Mucosa of descending colon (tissue), 3 donors: ENCODE measurements at regions not wholly inside any gene's neighbourhood (a gene's known extent, or its start where the extent isn't known, plus 50 kb on each side); places are given as distances from the start of the nearest gene placed in this dataset.
A peak's percentile ranks its signal among the peaks of the same experiment; 100 is the strongest.

ENCODE experiments used
- ATAC-seq: fragments of 200-7000 bp; cut with Tn5 transposase; one replicate; pipeline ENCODE4 v1.9.1; 2020; ENCODE audit warnings: mild to moderate bottlenecking, moderate library complexity
- DNase-seq, 3 donors: peaks; one replicate each; pipeline ENCODE4 v3.0.0-alpha.2; 2020
- H3K36me3 ChIP-seq: fragments of 200-600 bp; one replicate; pipeline ENCODE4 v1.8.0; 2021; ENCODE audit warnings: low read depth, mild to moderate bottlenecking
- H3K4me1 ChIP-seq: fragments of 200-600 bp; one replicate; pipeline ENCODE4 v1.8.0; 2021; ENCODE audit warnings: low read depth, mild to moderate bottlenecking
- H3K4me3 ChIP-seq: fragments of 200-600 bp; one replicate; pipeline ENCODE4 v1.8.0; 2021; ENCODE audit warnings: mild to moderate bottlenecking
- H3K9me3 ChIP-seq: fragments of 200-600 bp; one replicate; pipeline ENCODE4 v1.8.0; 2021; ENCODE audit warnings: mild to moderate bottlenecking
- intact Hi-C, 2 donors: fragments of 100-400 bp; cut with DNase I in 1 of 2; cut with micrococcal nuclease in 1 of 2; formaldehyde crosslinking; loops; one replicate each; pipeline versions ENCODE4 v1.11.0 to v1.11.1; 2022; cut with DNase I, micrococcal nuclease
- TF ChIP-seq, protein P1 (sequence below): fragments of 200-600 bp; IDR thresholded peaks from one replicate; pipeline ENCODE4 v1.8.0; 2022; ENCODE audit warnings: antibody characterized with exemption, mild to moderate bottlenecking
- donor health status: DM: no; HTN: no; CAD: no; lungs with moderate emphysema.
- donor health status: DM: no; HTN: no; CAD: no.
- donor health status: DM: no; HTN: yes; CAD: no.

DNA sequence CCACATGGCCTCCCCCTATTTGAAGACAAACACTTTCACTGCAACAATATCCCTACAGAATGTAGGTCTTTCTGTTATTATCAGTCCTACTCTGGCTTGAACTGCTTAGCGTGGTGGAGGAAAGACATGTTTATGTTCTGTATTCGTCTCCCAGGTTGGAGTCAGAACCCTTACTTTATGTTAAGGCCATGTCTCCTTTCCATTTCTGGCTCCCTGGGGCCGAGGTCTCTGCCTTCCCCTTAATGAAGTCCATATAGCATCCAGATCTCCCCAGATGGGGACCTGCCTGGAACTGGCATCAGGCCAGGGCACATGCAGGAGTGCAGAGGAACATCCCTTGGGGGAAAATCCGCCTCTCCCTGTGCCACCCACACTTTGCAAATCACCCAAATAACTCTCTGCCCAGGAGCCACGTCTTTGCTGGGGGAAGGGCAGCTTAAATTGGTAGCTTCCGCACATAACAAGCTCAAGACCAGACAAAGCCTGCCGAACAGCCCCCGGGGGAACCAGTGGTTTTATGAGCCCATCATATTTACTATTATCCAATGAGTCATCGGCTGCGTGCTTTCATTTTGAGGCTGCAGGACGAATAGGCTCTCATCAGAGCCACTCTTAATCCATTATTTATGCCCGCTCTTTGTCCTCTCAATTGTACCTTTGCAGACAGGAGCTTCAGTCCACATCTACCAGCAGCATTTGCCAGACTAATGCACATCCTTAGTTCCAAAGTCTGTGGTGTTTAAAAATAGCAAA lies 237.0 kb downstream of the UACA start:
- ATAC-seq (peak; percentile 63), DNase-seq (peak in 2 of 3 donors; percentile 31 to 65)
- no peaks in the 10 kb centered on the region for H3K36me3 ChIP-seq
- TF ChIP-seq, protein P1, sequence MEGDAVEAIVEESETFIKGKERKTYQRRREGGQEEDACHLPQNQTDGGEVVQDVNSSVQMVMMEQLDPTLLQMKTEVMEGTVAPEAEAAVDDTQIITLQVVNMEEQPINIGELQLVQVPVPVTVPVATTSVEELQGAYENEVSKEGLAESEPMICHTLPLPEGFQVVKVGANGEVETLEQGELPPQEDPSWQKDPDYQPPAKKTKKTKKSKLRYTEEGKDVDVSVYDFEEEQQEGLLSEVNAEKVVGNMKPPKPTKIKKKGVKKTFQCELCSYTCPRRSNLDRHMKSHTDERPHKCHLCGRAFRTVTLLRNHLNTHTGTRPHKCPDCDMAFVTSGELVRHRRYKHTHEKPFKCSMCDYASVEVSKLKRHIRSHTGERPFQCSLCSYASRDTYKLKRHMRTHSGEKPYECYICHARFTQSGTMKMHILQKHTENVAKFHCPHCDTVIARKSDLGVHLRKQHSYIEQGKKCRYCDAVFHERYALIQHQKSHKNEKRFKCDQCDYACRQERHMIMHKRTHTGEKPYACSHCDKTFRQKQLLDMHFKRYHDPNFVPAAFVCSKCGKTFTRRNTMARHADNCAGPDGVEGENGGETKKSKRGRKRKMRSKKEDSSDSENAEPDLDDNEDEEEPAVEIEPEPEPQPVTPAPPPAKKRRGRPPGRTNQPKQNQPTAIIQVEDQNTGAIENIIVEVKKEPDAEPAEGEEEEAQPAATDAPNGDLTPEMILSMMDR = no peak
- intact Hi-C loops = no loop called here
- peaks cover 9% of the 10 kb centered on the region for H3K4me1 ChIP-seq
- H3K4me3 ChIP-seq = no peak overlapping the region
- peaks cover 3% of the 10 kb centered on the region for H3K9me3 ChIP-seq

DNA sequence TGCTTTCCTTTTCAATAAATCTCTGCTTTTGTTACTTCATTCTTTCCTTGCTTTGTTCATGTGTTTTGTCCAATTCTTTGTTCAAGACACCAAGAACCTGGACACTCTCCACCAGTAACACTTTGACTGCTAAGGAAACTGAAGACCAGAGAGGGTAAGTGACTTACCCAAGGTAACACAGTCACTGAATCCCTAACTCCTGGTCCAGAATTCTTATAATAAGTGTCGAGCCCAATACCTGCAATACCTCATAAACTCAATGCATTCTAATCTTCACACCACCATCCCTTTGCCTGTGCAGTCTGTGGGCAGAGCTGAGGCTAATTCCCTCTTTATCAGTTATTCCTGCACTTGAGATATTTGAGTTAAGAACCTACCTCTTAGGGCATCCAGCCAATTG lies 237.8 kb downstream of the UACA start:
- ATAC-seq (no peak), DNase-seq (no peak)
- no peak overlapping the region for H3K4me3 ChIP-seq
- no peaks in the 10 kb centered on the region for H3K36me3 ChIP-seq
- intact Hi-C loops = no loop called here
- H3K9me3 ChIP-seq = peaks cover 3% of the 10 kb centered on the region
- TF ChIP-seq, protein P1 = no peak
- peaks cover 9% of the 10 kb centered on the region for H3K4me1 ChIP-seq

DNA sequence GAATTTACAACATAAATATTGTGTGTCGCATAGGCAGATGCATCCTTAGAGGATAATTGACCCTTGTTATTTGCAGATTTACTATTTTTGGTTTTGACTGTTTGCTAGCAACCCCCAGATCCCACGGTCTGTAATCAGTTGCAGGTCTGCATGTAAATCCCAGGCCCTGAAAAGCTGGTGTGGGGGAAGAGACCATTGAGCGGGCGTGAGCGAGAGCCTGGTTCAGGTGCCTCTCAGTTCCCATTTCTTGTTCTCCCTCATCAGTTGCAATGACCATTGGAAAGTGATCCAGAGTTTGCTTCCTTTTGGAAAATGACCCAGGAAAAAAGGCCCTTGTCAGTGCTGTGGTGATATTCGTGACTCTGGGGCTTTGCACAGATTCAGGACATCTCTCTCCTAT lies 238.9 kb downstream of the UACA start:
- Histone ChIP-seq H3K36me3 (no peaks in the 10 kb centered on the region), H3K9me3 (peaks cover 3% of the 10 kb centered on the region), H3K4me3 (no peak overlapping the region), H3K4me1 (peaks cover 9% of the 10 kb centered on the region)
- intact Hi-C loops = no loop called here
- TF ChIP-seq, protein P1 = no peak
- ATAC-seq = no peak
- no peak for DNase-seq

DNA sequence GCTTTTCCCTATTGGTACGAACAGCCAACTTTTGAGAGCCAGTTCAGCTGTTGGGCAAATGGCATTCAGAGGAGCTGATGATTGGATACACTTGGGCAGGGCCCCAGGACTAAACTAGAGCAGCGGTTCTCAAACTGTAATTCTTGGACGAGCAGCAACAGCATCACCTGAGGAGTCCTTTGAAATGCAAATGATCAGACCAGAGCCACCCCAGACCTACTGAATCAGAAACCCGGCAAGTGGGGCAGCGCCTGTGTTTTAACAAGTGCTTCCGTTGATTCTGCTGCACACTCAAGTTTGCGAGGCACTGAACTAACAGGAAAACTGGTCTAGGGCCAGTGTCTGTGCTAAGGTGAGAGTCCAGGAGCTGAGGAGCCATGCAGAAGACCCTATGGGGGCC lies 239.7 kb downstream of the UACA start:
- DNase-seq (no peak), ATAC-seq (no peak)
- peaks cover 3% of the 10 kb centered on the region for H3K9me3 ChIP-seq
- H3K4me1 ChIP-seq = peaks cover 9% of the 10 kb centered on the region
- intact Hi-C loops = no loop called here
- TF ChIP-seq, protein P1 = no peak
- H3K4me3 ChIP-seq = no peak overlapping the region
- no peaks in the 10 kb centered on the region for H3K36me3 ChIP-seq

DNA sequence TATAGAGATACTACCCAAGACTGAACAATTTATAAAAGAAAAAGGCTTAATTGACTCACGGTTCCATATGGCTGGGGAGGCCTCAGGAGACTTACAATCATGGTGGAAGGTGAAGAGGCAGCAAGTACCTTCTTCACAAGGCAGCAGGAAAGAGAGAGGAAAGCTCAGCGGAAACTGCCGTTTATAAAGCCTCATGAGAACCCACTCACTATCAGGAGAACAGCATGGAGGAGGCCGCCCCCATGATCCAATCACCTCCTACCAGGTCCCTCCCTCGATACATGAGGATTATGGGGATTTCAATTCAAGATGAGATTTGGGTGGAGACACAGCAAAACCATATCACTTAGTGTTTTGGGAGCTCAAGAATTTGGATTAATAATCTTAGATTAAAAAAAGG lies 240.2 kb downstream of the UACA start:
- Histone ChIP-seq H3K36me3 (no peaks in the 10 kb centered on the region), H3K4me3 (no peak overlapping the region), H3K4me1 (peaks cover 9% of the 10 kb centered on the region), H3K9me3 (peaks cover 3% of the 10 kb centered on the region)
- TF ChIP-seq, protein P1 = no peak
- ATAC-seq (no peak), DNase-seq (no peak)
- intact Hi-C loops = no loop called here
